DMS53 treated with DMSO at 0.1 percent for 48 hours (cell line): ENCODE measurements at regions not wholly inside any gene's neighbourhood (a gene's known extent, or its start where the extent isn't known, plus 50 kb on each side); places are given as distances from the start of the nearest gene placed in this dataset.
"Not testable (repeated sequence)": the region's sequence is repeated elsewhere in the genome, so short reads cannot be mapped to it uniquely, and the experiment has no call there.

Source experiments
- DNase-seq: peaks from one replicate; lab custom pipeline; 2025; ENCODE audit not compliant: unreplicated experiment; lab: John Stamatoyannopoulos, UW

DNA sequence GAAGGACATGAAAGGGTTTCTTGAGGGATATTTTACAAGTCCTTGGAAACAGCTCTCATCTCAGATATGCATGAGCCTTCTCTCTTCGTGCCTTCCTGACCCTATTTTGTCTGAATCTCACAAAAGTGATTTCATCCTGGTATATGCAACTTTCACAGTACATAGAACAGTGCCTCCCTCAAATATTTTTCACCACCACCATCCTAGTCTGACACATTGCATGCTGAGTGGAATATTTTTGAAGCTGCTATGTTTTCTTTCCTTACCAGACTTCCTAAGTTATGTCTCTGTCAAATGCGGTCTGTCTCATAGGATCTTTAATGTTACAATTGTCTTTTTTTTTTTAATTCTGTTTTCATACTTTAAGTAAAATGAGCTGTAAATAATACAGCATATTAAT lies 673.3 kb upstream of the LRRN3 start:
- DNase-seq, result no peak

GRCh38 chr7:110418659-110419280 lies 672.2 kb upstream of the LRRN3 start:
- DNase-seq, result no peak

- DNase-seq, result no peak
These were observed 670.1 kb upstream of the LRRN3 start for GRCh38 chr7:110420788-110421187.

DNA sequence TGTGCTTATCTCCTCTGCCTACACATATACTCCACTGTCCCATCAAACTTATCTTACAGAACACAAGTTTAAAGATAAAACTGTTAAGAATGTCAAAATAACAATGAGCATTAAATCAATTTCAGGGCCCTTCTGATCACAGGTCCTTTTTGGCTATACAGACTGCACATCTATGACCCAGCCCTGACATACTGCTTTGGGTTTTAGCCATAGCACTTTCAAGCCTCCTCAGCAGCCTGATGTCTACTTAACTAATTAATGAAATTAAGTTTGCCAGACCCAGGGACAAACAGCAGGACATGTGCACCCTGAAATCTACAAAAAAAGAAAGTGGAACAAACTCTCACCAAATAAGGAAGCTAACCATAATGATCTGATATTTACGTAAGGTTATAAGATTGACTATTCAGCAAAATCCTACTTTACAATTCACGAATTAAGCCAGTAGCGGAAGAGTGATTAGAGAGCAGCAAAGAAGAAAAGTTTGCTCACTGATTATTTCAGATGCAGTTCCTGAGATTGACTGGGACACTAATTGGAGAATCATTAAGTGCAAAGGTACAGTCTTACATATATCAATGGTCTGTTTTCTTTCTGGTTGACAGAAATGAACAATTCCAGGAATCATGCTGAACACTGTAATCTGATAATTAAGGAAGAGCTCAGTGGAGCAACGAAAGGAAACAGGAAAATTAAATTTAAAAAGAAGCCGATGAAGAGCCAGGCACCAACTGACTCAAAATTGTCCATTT lies 669.3 kb upstream of the LRRN3 start:
- DNase-seq, result no peak

DNA sequence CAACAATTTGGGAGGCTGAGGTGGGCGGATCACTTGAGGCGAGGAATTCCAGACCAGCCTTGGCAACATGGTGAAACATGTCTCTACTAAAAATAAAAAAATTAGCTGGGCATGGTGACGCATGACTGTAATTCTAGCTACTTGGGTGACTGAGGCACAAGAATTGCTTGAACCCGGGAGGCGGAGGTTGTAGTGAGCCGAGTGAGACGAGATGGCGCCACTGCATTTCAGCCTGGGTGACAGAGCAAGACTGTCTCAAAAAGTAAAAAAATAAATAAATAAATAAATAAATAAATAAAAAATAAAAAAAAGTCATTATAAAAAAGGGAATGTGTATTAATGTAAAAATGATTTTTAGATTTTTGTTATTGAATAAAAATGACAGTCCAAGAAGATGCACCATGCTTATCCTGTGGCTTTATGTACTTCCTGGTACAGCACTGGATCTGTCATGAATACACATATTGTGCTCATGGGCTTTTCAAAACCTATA lies 658.8 kb upstream of the LRRN3 start:
- no peak for DNase-seq

GRCh38 chr7:110438926-110439325 lies 652.0 kb upstream of the LRRN3 start:
- not testable (repeated sequence) for DNase-seq

GRCh38 chr7:110442381-110442837 lies 648.5 kb upstream of the LRRN3 start:
- DNase-seq, result peak; percentile 82

DNA sequence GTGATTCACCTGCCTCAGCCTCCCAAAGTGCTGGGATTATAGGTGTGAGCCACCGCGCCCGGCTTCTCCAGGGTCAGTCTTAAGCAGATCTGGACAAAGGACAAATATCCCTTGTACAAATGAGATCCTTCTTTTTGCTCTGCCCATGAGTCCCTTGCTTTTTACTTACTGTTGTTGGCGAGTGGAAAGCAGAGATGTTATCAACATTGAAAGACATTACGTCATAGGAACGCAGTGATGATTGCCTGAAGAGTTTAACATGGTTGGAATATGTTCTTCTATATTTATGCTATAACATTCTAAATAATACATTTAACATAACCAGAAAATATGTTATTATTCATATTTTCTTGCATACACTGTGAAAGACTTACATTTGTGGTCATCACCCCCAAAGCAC lies 644.3 kb upstream of the LRRN3 start:
- no peak for DNase-seq

- no peak for DNase-seq
These were observed 642.0 kb upstream of the LRRN3 start for GRCh38 chr7:110448918-110449317.

DNA sequence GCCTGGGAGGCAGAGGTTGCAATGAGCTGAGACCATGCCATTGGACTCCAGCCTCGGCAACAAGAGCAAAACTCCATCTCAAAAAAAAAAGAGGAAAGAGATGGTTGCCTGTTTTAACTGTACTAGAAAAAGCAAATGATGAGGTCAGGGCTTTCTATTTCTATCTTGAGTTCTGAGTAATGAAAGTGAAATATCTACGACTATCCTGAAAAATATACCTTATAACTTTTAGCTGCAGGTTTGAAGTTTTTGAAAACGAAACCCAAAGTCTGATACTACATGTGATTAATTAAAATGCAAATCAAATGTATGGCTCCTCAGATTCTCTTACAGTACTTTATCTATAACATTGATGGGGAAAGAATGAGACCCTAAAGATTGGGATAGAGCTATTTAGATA lies 636.2 kb upstream of the LRRN3 start:
- DNase-seq, result no peak

- DNase-seq, result no peak
These were observed 629.3 kb upstream of the LRRN3 start for GRCh38 chr7:110461621-110462020.

DNA sequence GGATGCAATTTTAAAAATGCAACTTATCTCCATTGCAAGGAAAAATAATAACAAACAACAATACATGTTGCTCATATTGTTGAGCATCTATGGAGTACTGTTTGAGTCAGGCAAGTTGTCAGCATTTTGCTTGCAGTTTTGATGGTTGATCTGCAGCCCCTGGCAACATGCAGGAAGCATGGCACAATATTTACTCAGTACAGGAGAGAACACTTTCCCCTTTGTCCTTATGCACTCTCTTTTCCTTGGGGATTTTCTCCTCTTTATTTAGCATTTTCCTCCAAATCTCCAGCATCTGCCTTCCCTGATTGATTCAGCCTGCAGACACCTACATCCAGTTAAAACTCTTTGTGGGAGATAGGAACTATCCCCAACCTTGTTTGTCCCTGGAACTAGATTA lies 620.5 kb upstream of the LRRN3 start:
- no peak for DNase-seq

DNA sequence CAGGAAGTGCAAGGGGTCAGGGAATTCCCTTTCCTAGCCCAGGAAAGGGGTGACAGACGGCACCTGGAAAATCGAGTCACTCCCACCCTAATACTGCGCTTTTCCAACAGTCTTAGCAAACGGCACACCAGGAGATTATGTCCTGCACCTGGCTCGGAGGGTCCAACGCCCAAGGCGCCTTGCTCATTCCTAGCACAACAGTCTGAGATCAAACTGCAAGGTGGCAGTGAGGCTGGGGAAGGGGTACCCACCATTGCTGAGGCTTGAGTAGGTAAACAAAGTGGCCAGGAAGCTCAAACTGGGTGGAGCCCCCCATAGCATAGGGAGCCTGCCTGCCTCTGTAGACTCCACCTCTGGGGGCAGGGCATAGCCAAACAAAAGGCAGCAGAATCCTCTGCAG lies 618.5 kb upstream of the LRRN3 start:
- not testable (repeated sequence) for DNase-seq

DNA sequence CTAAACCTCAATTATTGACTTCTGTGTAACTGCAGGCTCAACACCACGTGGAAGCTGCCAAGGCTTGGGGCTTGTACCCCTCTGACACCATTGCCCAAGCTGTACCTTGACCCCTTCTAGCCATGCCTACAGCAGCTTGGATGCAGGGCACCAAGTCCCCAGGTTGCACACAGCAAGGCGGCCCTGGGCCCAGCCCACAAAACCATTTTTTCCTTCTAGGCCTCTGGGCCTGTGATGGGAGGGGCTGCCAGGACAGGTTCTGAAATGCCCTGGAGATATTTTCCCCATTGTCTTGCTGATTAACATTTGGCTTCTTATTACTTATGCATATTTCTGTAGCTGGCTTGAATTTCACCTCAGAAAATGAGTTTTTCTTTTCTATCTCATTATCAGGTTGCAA lies 610.0 kb upstream of the LRRN3 start:
- no peak for DNase-seq

DNA sequence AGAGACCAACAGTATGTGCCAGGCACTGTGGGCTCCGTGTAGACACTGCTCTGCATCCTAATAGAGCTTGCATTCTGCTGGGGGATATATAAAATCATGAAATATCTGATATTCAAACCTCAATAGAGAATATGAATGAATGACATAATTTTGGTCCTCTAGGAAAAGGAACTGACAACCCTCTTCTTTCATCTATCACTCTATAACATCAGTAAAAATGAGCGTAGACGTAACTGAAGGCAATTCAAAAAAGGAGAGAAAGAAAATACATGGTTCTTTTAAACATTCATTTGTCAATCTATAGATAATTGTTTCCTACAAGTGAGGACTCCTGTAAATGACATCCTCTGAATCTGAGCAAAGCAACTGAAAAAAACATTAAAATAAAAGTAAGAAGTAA lies 607.4 kb upstream of the LRRN3 start:
- DNase-seq, result no peak

DNA sequence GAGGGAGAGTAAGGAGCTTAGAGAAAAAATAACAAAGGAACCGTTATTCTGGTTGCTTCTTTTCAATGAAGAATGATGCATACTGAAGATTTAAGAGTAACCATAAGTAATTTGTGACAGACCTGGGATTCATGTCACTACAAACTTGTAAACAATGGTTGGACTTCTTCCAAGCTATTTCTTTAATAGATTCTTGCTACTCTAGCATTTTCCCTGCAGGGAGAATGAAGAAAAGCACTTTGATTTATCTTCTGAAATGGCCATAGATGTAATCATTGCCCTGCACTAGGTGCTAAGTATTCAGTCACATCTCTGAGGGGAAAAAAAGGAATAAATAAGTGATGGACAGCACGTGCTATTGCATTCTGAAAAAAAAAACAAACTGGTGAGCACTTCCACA lies 606.6 kb upstream of the LRRN3 start:
- no peak for DNase-seq

- DNase-seq, result no peak
These were observed 604.4 kb upstream of the LRRN3 start for GRCh38 chr7:110486549-110486948.

GRCh38 chr7:110502888-110503465 lies 588.0 kb upstream of the LRRN3 start:
- DNase-seq, result no peak

DNA sequence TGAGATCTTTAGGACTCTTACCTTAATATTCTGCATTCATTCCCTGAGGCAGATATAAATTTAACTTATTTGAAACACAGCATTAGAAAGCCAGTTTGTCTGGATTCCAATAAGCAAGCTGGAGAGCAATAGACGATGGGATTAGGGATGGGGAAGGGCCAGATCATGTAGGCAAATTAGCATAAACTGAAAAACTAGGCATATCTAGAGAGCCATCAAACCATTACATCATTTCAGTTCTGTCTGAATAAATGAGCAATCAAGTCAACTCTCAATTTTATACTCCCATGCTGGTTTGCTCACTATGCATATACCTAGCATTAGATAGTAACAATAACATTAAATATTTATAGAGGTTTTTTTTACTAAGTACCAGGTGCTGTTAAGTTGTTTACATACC lies 583.6 kb upstream of the LRRN3 start:
- DNase-seq, result no peak

DNA sequence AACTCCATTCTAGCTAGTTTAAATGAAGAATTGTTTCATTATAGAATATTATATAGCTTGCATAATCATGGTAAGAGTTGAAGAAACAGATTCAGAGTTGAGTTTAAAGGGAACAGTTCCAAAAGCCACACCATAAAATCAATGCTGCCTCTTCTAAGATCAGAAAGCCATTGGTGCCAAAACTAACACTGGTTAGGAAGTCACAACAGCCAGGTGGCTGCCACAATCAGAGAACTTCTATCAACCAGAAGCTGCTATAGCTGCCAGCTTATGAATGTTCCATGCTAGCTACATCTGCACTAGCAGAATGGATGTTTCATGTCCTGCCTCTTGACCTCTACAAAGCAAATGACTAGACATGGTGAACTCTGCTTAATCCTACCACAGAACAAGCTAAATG lies 583.1 kb upstream of the LRRN3 start:
- DNase-seq, result no peak

DNA sequence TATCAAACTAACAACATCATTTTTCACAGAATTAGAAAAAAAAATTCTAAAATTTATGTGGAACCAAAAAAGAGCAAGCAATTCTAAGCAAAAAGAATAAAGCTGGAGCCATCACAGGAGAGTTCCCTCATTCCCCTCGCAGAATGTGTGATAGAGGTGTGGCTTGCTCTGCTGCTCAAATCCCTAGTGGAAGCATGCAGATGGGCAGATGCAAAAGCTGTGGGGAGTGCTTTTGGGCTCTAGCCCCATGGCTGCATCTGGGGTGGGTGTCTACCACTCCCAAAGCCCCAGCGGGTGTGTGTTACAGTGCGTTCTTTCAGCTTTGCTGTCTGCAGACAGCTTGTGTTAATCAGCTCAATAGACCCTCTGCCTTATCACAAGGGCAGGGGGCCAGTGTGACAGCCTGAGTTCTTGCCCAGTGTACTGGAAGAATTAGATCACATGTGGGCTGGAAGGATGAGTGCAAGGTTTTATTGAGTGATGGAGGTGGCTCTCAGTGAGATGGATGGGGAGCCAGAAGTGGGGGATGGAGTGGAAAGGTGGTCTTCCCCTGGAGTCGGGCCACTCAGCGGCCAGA lies 575.9 kb upstream of the LRRN3 start:
- DNase-seq, result not testable (repeated sequence)

GRCh38 chr7:110519851-110520250 lies 571.1 kb upstream of the LRRN3 start:
- DNase-seq, result no peak
